Ishikawa (cell line): ENCODE measurements at regions not wholly inside any gene's neighbourhood (a gene's known extent, or its start where the extent isn't known, plus 50 kb on each side); places are given as distances from the start of the nearest gene placed in this dataset.

Experiments
- CEBPB ChIP-seq: IDR thresholded peaks from 2 replicates; pipeline ENCODE4 v1.6.1; 2012
- CREB1 ChIP-seq: IDR thresholded peaks from 2 replicates; pipeline ENCODE4 v1.6.1; 2012; ENCODE audit warnings: low read depth
- EGR1 ChIP-seq: IDR thresholded peaks from 2 replicates; pipeline ENCODE4 v1.6.1; 2012
- EP300 ChIP-seq: IDR thresholded peaks from 2 replicates; pipeline ENCODE4 v1.6.1; 2012; ENCODE audit warnings: borderline replicate concordance
- NFIC ChIP-seq: IDR thresholded peaks from 2 replicates; pipeline ENCODE4 v1.6.1; 2012
- RAD21 ChIP-seq: IDR thresholded peaks from 2 replicates; pipeline ENCODE4 v1.6.1; 2012; ENCODE audit warnings: low read depth
- TAF1 ChIP-seq: IDR thresholded peaks from 2 replicates; pipeline ENCODE4 v1.6.1; 2012; ENCODE audit warnings: low read depth, mild to moderate bottlenecking
- TCF12 ChIP-seq: IDR thresholded peaks from 2 replicates; pipeline ENCODE4 v1.6.1; 2012; ENCODE audit warnings: low read depth
- TEAD4 ChIP-seq: IDR thresholded peaks from 2 replicates; pipeline ENCODE4 v1.6.1; 2012
- YY1 ChIP-seq: IDR thresholded peaks from 2 replicates; pipeline ENCODE4 v1.6.1; 2012; ENCODE audit warnings: low read depth
- ZBTB7A ChIP-seq: IDR thresholded peaks from 2 replicates; pipeline ENCODE4 v1.6.1; 2012; ENCODE audit warnings: low read depth
- TF ChIP-seq, protein P1 (sequence below): IDR thresholded peaks from 2 replicates; pipeline ENCODE4 v1.6.1; 2012
- TF ChIP-seq, protein P2 (sequence below): IDR thresholded peaks from 2 replicates; pipeline ENCODE4 v1.6.1; 2012; ENCODE audit warnings: low read depth, mild to moderate bottlenecking
- TF ChIP-seq, protein P3 (sequence below): IDR thresholded peaks from 2 replicates; pipeline ENCODE4 v1.6.1; 2012

DNA sequence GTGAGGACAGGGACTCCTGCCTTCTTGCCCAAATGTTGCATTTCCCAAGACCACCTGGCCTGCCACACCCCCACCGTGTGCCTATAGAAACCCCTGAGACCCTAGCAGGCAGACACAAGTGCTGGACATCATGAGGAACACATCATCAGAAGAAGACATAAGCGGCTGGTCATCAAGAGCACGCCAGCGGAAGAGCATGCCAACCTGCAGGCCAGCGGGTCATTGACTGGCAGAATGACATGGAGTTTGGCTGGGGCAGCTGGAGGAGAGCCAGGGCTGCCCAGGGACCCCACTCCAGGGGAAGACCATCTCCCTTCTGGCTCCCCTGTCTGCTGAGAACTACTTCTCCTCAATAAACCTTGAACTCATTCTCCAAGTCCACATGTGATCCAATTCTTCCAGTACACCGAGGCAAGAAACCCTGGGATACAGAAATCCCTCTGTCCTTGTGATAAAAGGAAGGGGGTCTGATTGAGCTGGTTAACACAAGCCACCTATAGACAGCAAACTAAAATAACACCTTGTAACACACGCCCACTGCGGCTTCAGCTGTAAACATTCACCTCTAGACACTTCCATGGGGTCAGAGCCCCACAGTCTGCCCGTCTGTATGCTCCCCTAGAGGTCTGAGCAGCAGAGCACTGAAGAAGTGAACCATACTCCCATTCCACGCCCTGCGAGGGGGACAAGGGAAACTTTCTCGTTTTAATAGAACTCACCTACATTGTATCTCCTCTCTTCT is 164.8 kb upstream of the EMCN start:
- no peak for TF ChIP-seq RAD21
- TF ChIP-seq, protein P1, sequence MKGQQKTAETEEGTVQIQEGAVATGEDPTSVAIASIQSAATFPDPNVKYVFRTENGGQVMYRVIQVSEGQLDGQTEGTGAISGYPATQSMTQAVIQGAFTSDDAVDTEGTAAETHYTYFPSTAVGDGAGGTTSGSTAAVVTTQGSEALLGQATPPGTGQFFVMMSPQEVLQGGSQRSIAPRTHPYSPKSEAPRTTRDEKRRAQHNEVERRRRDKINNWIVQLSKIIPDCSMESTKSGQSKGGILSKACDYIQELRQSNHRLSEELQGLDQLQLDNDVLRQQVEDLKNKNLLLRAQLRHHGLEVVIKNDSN, result no peak
- TF ChIP-seq, protein P2, sequence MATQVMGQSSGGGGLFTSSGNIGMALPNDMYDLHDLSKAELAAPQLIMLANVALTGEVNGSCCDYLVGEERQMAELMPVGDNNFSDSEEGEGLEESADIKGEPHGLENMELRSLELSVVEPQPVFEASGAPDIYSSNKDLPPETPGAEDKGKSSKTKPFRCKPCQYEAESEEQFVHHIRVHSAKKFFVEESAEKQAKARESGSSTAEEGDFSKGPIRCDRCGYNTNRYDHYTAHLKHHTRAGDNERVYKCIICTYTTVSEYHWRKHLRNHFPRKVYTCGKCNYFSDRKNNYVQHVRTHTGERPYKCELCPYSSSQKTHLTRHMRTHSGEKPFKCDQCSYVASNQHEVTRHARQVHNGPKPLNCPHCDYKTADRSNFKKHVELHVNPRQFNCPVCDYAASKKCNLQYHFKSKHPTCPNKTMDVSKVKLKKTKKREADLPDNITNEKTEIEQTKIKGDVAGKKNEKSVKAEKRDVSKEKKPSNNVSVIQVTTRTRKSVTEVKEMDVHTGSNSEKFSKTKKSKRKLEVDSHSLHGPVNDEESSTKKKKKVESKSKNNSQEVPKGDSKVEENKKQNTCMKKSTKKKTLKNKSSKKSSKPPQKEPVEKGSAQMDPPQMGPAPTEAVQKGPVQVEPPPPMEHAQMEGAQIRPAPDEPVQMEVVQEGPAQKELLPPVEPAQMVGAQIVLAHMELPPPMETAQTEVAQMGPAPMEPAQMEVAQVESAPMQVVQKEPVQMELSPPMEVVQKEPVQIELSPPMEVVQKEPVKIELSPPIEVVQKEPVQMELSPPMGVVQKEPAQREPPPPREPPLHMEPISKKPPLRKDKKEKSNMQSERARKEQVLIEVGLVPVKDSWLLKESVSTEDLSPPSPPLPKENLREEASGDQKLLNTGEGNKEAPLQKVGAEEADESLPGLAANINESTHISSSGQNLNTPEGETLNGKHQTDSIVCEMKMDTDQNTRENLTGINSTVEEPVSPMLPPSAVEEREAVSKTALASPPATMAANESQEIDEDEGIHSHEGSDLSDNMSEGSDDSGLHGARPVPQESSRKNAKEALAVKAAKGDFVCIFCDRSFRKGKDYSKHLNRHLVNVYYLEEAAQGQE, result no peak
- TF ChIP-seq, protein P3, sequence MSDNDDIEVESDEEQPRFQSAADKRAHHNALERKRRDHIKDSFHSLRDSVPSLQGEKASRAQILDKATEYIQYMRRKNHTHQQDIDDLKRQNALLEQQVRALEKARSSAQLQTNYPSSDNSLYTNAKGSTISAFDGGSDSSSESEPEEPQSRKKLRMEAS, result no peak
- TF ChIP-seq TAF1, result no peak
- no peak for TF ChIP-seq YY1
- TF ChIP-seq ZBTB7A, result no peak
- no peak for TF ChIP-seq CEBPB
- TF ChIP-seq CREB1, result no peak
- TF ChIP-seq NFIC, result no peak
- no peak for TF ChIP-seq EP300
- no peak for TF ChIP-seq TCF12
- TF ChIP-seq EGR1, result no peak
- TF ChIP-seq TEAD4, result no peak
